HEK293T (cell line): ENCODE measurements at regions not wholly inside any gene's neighbourhood (a gene's known extent, or its start where the extent isn't known, plus 50 kb on each side); places are given as distances from the start of the nearest gene placed in this dataset.
A peak's percentile ranks its signal among the peaks of the same experiment; 100 is the strongest.

ENCODE experiments used
- CTCF ChIA-PET: fragments of 350-600 bp; formaldehyde crosslinking; extraction: SDS; loops from one replicate; lab custom pipeline; 2021; ENCODE audit warnings: antibody characterized with exemption, inconsistent platforms; lab: Yijun Ruan, JAX
- POLR2A ChIA-PET: fragments of 350-600 bp; formaldehyde crosslinking; extraction: SDS; loops from one replicate; lab custom pipeline; 2020; ENCODE audit warnings: antibody characterized with exemption, inconsistent platforms; lab: Yijun Ruan, JAX
- DNase-seq: peaks from one replicate; pipeline ENCODE4 v3.0.0; 2012; ENCODE audit warnings: mixed read lengths; ENCODE audit errors: extremely low spot score
- ARNT ChIP-seq: fragments of 450-650 bp; IDR thresholded peaks from 2 replicates; pipeline ENCODE4 v1.6.1; 2017; ENCODE audit warnings: mild to moderate bottlenecking
- BHLHE40 ChIP-seq: fragments of 450-650 bp; IDR thresholded peaks from 2 replicates; pipeline ENCODE4 v1.6.1; 2016; ENCODE audit warnings: mild to moderate bottlenecking, moderate library complexity, borderline replicate concordance
- CTBP1 ChIP-seq: fragments of 450-650 bp; IDR thresholded peaks from 2 replicates; pipeline ENCODE4 v1.6.1; 2016; ENCODE audit warnings: borderline replicate concordance
- ELF4 ChIP-seq: fragments of 450-650 bp; IDR thresholded peaks from 2 replicates; pipeline ENCODE4 v1.6.1; 2017; ENCODE audit warnings: antibody characterized with exemption
- FOXA1 ChIP-seq: fragments of 450-650 bp; IDR thresholded peaks from 2 replicates; pipeline ENCODE4 v1.6.1; 2016; ENCODE audit warnings: mild to moderate bottlenecking
- FOXK2 ChIP-seq: fragments of 450-650 bp; IDR thresholded peaks from 2 replicates; pipeline ENCODE4 v1.6.1; 2016; ENCODE audit warnings: mild to moderate bottlenecking
- FOXM1 ChIP-seq: fragments of 450-650 bp; IDR thresholded peaks from 2 replicates; pipeline ENCODE4 v1.6.1; 2017; ENCODE audit warnings: mild to moderate bottlenecking, borderline replicate concordance
- HDGF ChIP-seq: fragments of 450-650 bp; IDR thresholded peaks from 2 replicates; pipeline ENCODE4 v1.6.1; 2017; ENCODE audit warnings: antibody characterized with exemption, borderline replicate concordance
- L3MBTL2 ChIP-seq: fragments of 450-650 bp; conservative IDR thresholded peaks from 2 replicates; pipeline ENCODE4 v1.6.1; 2016; ENCODE audit warnings: mild to moderate bottlenecking
- LEF1 ChIP-seq: fragments of 450-650 bp; IDR thresholded peaks from 2 replicates; pipeline ENCODE4 v1.6.1; 2017; ENCODE audit warnings: mild to moderate bottlenecking, borderline replicate concordance
- NFRKB ChIP-seq: fragments of 450-650 bp; IDR thresholded peaks from 2 replicates; pipeline ENCODE4 v1.6.1; 2016; ENCODE audit warnings: mild to moderate bottlenecking, moderate library complexity
- SP1 ChIP-seq: fragments of 450-650 bp; IDR thresholded peaks from 2 replicates; pipeline ENCODE4 v1.6.1; 2017
- SUZ12 ChIP-seq: fragments of 450-650 bp; IDR thresholded peaks from 2 replicates; pipeline ENCODE4 v1.6.1; 2016; ENCODE audit warnings: mild to moderate bottlenecking
- TARDBP ChIP-seq: fragments of 450-650 bp; IDR thresholded peaks from 2 replicates; pipeline ENCODE4 v1.6.1; 2016
- ZNF384 ChIP-seq: fragments of 450-650 bp; IDR thresholded peaks from 2 replicates; pipeline ENCODE4 v1.6.1; 2016
- TF ChIP-seq, protein P1 (sequence below): fragments of 450-650 bp; IDR thresholded peaks from 2 replicates; pipeline ENCODE4 v1.6.1; 2016

DNA sequence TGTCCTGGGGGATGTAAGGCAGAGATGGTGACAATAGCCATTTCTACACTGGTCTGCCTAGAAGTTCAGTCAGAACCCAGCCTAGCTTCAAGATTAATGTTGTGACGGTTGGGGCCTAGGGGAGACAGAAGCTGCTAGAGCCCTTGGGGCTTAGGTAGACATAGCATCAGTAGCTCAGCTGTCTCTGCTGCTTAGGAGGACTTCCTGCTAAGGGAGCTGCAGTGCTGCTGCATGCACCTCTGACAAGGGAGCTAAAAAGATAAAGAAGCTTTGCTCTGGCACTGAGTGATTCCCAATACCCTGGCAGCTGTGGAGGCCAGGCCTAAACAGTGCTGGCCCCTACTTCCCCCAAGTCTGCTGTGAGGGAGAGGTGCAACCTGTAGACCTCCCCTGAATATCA is 116.0 kb downstream of the CT47B1 start:
- no peak for DNase-seq
- TF ChIP-seq, protein P1, sequence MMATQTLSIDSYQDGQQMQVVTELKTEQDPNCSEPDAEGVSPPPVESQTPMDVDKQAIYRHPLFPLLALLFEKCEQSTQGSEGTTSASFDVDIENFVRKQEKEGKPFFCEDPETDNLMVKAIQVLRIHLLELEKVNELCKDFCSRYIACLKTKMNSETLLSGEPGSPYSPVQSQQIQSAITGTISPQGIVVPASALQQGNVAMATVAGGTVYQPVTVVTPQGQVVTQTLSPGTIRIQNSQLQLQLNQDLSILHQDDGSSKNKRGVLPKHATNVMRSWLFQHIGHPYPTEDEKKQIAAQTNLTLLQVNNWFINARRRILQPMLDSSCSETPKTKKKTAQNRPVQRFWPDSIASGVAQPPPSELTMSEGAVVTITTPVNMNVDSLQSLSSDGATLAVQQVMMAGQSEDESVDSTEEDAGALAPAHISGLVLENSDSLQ = no peak
- TF ChIP-seq LEF1 (no peak), CTBP1 (no peak), TARDBP (no peak), SUZ12 (no peak), SP1 (no peak), ELF4 (no peak), NFRKB (no peak), FOXM1 (no peak)
- ChIA-PET CTCF (no interaction called here), POLR2A (no interaction called here)

DNA sequence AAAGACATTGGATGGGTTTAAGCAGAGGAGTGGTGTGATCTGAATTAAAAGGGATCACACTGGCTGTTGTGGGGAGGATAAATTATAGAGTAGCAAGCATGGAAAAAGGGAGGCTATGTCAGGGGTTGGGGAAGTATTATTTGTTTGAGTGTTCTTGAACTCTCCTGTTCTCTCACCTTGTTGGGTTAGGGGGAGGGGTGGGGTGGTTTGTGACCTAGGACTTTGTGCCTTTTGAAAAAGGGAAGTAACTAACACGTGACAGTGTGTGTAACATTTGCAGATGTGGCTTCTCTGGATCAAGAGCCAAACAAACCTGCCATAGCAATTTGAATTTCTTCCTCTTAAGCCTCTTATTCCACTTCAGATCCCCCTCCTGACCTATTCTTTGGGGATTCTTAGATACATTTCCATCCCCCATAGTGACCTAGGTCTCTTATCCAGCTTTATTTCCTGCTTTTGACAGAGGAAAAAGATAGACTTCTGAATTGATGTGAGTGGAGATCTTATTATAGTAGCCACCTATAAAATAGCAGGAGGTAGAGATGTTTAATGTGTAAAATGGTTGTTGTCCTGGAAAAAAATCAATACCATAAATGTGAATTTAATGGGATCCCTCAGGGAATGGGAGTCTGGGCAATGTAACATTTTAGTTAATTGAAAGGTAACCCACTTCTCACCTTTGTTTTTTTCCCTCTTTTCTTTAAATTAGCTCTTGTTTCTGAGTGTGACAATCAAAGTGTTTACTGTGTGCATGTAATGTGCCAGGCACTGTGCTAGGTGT is 120.4 kb downstream of the CT47B1 start:
- POLR2A ChIA-PET = no interaction called here
- no peak for DNase-seq
- TF ChIP-seq L3MBTL2 (no peak), ARNT (no peak), ZNF384 (peak; percentile 52; the same call in 1 of the 2 replicates), BHLHE40 (no peak), CTBP1 (peak; percentile 93), FOXK2 (no peak), LEF1 (no peak), SUZ12 (no peak), SP1 (no peak)
- TF ChIP-seq, protein P1 = peak; percentile 73
- CTCF ChIA-PET = no interaction called here

DNA sequence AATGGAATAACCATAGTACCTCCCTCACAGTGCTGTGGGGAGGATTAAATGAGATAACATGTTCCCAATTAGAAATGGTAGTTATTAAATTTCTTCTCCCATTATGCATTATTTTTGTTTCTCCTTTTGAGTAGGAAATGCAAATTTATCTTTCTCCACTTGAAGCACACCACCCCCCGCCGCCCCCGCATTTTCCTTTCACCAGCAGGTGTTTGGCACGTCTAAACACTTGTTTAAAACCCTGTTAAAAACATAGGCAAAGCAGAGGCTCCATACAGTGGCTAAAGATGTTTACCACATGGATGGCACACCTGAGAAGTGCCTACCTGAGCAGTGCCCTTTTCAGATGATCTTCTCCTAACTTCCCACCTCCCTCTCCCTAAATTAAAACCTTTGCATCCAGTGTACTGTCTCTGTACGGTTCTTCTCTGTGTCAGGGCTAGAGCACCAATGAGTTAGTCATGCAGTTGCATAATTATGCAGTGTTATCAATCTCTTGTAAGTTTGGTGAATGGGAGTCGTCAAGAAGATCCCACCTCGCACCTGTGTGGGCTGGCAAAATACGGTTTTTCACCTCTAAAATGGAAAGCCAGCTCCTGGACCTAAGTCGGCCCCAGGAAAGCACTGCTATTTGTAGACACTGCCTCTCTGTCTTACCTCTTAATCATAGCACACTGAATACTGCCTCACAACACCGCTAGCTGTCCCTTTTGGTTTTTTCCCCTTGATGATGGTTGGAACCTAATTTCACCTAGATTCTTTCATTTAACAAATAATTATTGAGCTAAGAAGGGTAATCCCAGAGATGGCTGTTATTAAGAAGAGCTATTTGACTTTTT is 122.0 kb downstream of the CT47B1 start:
- CTCF ChIA-PET = no interaction called here
- no peak for TF ChIP-seq NFRKB
- TF ChIP-seq FOXA1 = no peak
- TF ChIP-seq L3MBTL2 = no peak
- no peak for TF ChIP-seq SP1
- DNase-seq = no peak
- POLR2A ChIA-PET = no interaction called here

DNA sequence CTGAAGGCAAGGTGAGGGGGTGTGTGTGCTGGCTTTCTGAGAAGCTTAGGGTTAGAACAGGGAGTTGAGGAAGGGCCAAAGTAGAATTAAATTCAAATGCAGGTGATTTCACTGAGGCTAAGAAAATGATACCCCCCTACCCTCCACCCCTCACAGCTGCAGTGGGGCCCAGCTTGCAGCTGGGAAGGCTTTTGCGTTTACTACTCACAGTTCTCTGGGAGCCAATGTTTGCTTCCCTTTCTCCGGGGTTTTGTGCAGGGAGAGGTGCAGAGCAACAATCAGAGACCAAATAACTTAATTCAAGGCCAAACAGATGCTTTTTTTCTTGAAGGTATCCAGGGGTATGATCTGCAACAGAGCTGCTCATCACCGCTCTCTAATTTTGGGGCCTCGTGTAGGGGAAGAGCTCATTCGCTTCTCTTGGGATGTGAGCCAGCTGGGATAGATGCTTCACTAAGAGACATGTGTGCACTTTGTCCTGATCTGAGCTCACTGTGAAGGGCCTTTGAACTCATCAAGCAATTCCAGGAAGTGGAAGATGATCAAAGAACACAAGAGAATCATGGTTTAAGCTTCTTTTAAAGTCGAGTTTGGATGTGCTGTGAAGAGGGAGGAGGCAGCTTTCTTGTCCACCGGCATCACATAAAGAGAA is 122.7 kb upstream of the C1GALT1C1 start:
- CTCF ChIA-PET = no interaction called here
- TF ChIP-seq CTBP1 = no peak
- TF ChIP-seq NFRKB = no peak
- TF ChIP-seq LEF1 = no peak
- TF ChIP-seq SUZ12 = no peak
- TF ChIP-seq L3MBTL2 = no peak
- TF ChIP-seq TARDBP = no peak
- TF ChIP-seq FOXM1 = no peak
- POLR2A ChIA-PET = no interaction called here
- DNase-seq = no peak

DNA sequence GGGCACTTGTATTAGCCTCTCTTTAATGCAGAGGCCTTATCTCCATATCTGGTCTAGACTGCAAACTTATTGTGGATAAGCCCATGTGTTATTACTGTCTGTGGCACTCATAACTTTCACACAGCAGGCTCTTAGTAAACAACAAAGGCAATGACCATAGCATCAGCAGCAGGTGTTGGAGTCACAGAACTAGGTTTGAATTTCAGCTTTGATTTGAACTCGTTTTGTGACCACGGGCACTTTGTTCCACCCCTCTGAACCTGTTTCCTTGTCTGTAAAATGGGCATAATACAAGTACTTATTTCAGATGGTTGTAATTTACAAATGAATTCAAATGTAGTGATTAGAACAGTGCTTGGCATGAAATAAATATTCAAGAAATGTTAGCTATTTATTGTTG is 121.8 kb upstream of the C1GALT1C1 start:
- POLR2A ChIA-PET = no interaction called here
- TF ChIP-seq BHLHE40 = no peak
- TF ChIP-seq ARNT = no peak
- no peak for TF ChIP-seq NFRKB
- no peak for TF ChIP-seq FOXM1
- TF ChIP-seq LEF1 = no peak
- no peak for TF ChIP-seq TARDBP
- no peak for TF ChIP-seq ZNF384
- TF ChIP-seq FOXA1 = no peak
- TF ChIP-seq L3MBTL2 = no peak
- TF ChIP-seq CTBP1 = no peak
- TF ChIP-seq, protein P1 = no peak
- TF ChIP-seq SP1 = no peak
- no peak for TF ChIP-seq ELF4
- TF ChIP-seq HDGF = no peak
- no peak for TF ChIP-seq FOXK2
- no peak for TF ChIP-seq SUZ12
- DNase-seq = no peak
- CTCF ChIA-PET = interaction anchor here (0.6 to 0.7 kb wide), 2 partner anchors 266 to 499 kb away, joined by 4 to 11 read pairs; no protein-coding TSS in a partner anchor
